HEK293 (cell line): ENCODE measurements at regions not wholly inside any gene's neighbourhood (a gene's known extent, or its start where the extent isn't known, plus 50 kb on each side); places are given as distances from the start of the nearest gene placed in this dataset.
A peak's percentile ranks its signal among the peaks of the same experiment; 100 is the strongest.

Experiments used
- CTCF ChIA-PET: fragments of 350-600 bp; formaldehyde crosslinking; extraction: SDS; loops from one replicate; lab custom pipeline; 2021; ENCODE audit warnings: antibody characterized with exemption; lab: Yijun Ruan, JAX
- POLR2A ChIA-PET: fragments of 300-600 bp; formaldehyde crosslinking; extraction: SDS; loops from one replicate; lab custom pipeline; 2020; ENCODE audit warnings: antibody characterized with exemption, inconsistent platforms; lab: Yijun Ruan, JAX
- H3K27ac ChIP-seq: fragments of 200-500 bp; sonication (Bioruptor generic); 2 replicates; pipeline ENCODE4 v1.5.1; 2014; ENCODE audit warnings: low read depth, low read length, control low read depth, inconsistent platforms; ENCODE audit errors: extremely low read depth
- H3K36me3 ChIP-seq, 2 experiments: fragments of 200-500 bp in 1 of 2; sonication (Bioruptor generic) in 1 of 2; 1 replicate in 1 of 2; 2 replicates in 1 of 2; pipeline ENCODE4 v1.5.1; 2014 to 2017; ENCODE audit warnings: inconsistent platforms in 2 of 2, low read length in 2 of 2; ENCODE audit not compliant: control insufficient read depth in 2 of 2, insufficient read depth in 1 of 2
- H3K4me1 ChIP-seq: fragments of 200-500 bp; sonication (Bioruptor generic); 2 replicates; pipeline ENCODE4 v1.5.1; 2014; ENCODE audit warnings: mild to moderate bottlenecking, low read length, inconsistent platforms; ENCODE audit not compliant: control insufficient read depth, insufficient read depth
- H3K4me3 ChIP-seq: 2 replicates; pipeline ENCODE4 v1.5.1; 2011; ENCODE audit warnings: low read depth, mild to moderate bottlenecking, control low read depth, low read length, moderate library complexity
- H3K9me3 ChIP-seq: fragments of 200-500 bp; sonication (Bioruptor generic); 2 replicates; pipeline ENCODE4 v1.5.1; 2014; ENCODE audit warnings: low read depth, low read length, inconsistent platforms; ENCODE audit not compliant: control insufficient read depth, insufficient read depth
- SCRT1 ChIP-seq: fragments of 450-650 bp; formaldehyde crosslinking; IDR thresholded peaks from 2 replicates; pipeline ENCODE4 v1.5.1; 2016; ENCODE audit warnings: missing biosample characterization, missing genetic modification characterization, borderline replicate concordance
- SETDB1 ChIP-seq: IDR thresholded peaks from one replicate; pipeline ENCODE4 v1.6.1; 2017; ENCODE audit warnings: mild to moderate bottlenecking, low read length, moderate library complexity, mixed read lengths; ENCODE audit not compliant: insufficient read length
- TRIM28 ChIP-seq: IDR thresholded peaks from 2 replicates; pipeline ENCODE4 v1.6.1; 2011; ENCODE audit warnings: low read length, control low read depth, borderline replicate concordance
- WT1 ChIP-seq: fragments of 450-650 bp; formaldehyde crosslinking; IDR thresholded peaks from 2 replicates; pipeline ENCODE4 v1.5.1; 2016; ENCODE audit warnings: missing biosample characterization, missing genetic modification characterization
- ZEB2 ChIP-seq: fragments of 450-650 bp; formaldehyde crosslinking; IDR thresholded peaks from 2 replicates; pipeline ENCODE4 v1.5.1; 2016; ENCODE audit warnings: missing biosample characterization, missing genetic modification characterization
- ZFP37 ChIP-seq: fragments of 450-650 bp; formaldehyde crosslinking; IDR thresholded peaks from 2 replicates; pipeline ENCODE4 v1.5.1; 2016; ENCODE audit warnings: missing biosample characterization, missing genetic modification characterization
- ZNF19 ChIP-seq: fragments of 450-650 bp; formaldehyde crosslinking; IDR thresholded peaks from 2 replicates; pipeline ENCODE4; 2016; ENCODE audit warnings: missing biosample characterization, missing genetic modification characterization, low read depth
- ZNF335 ChIP-seq: fragments of 450-650 bp; formaldehyde crosslinking; conservative IDR thresholded peaks from 2 replicates; pipeline ENCODE4 v1.5.1; 2016; ENCODE audit warnings: missing biosample characterization, missing genetic modification characterization
- ZNF423 ChIP-seq: fragments of 450-650 bp; formaldehyde crosslinking; IDR thresholded peaks from 2 replicates; pipeline ENCODE4 v1.5.1; 2016; ENCODE audit warnings: missing biosample characterization, missing genetic modification characterization
- ZNF433 ChIP-seq: fragments of 450-650 bp; formaldehyde crosslinking; IDR thresholded peaks from 2 replicates; pipeline ENCODE4 v1.5.1; 2016; ENCODE audit warnings: missing biosample characterization, missing genetic modification characterization, low read depth
- ZNF488 ChIP-seq: fragments of 450-650 bp; formaldehyde crosslinking; IDR thresholded peaks from 2 replicates; pipeline ENCODE4 v1.5.1; 2016; ENCODE audit warnings: missing biosample characterization, missing genetic modification characterization
- ZNF558 ChIP-seq: fragments of 450-650 bp; formaldehyde crosslinking; IDR thresholded peaks from 2 replicates; pipeline ENCODE4 v1.5.1; 2016; ENCODE audit warnings: missing biosample characterization, missing genetic modification characterization
- ZNF585B ChIP-seq: fragments of 450-650 bp; formaldehyde crosslinking; IDR thresholded peaks from 2 replicates; pipeline ENCODE4 v1.5.1; 2016; ENCODE audit warnings: missing biosample characterization, missing genetic modification characterization
- ZNF610 ChIP-seq: fragments of 450-650 bp; formaldehyde crosslinking; IDR thresholded peaks from 2 replicates; pipeline ENCODE4 v1.5.1; 2016; ENCODE audit warnings: missing biosample characterization, missing genetic modification characterization, borderline replicate concordance
- ZNF621 ChIP-seq: fragments of 450-650 bp; formaldehyde crosslinking; IDR thresholded peaks from 2 replicates; pipeline ENCODE4 v1.5.1; 2017; ENCODE audit warnings: missing biosample characterization, missing genetic modification characterization
- ZNF624 ChIP-seq: fragments of 450-650 bp; formaldehyde crosslinking; IDR thresholded peaks from 2 replicates; pipeline ENCODE4 v1.5.1; 2017; ENCODE audit warnings: missing biosample characterization, missing genetic modification characterization
- ZSCAN16 ChIP-seq: fragments of 450-650 bp; formaldehyde crosslinking; IDR thresholded peaks from 2 replicates; pipeline ENCODE4 v1.5.1; 2016; ENCODE audit warnings: missing biosample characterization, missing genetic modification characterization
- ZSCAN23 ChIP-seq: fragments of 450-650 bp; formaldehyde crosslinking; IDR thresholded peaks from 2 replicates; pipeline ENCODE4 v1.5.1; 2016; ENCODE audit warnings: missing biosample characterization, missing genetic modification characterization
- TF ChIP-seq, protein P1 (sequence below): fragments of 450-650 bp; formaldehyde crosslinking; IDR thresholded peaks from 2 replicates; pipeline ENCODE4 v1.5.1; 2016; ENCODE audit warnings: missing biosample characterization, missing genetic modification characterization, borderline replicate concordance
- TF ChIP-seq, protein P2 (sequence below): fragments of 450-650 bp; formaldehyde crosslinking; IDR thresholded peaks from 2 replicates; pipeline ENCODE4 v1.5.1; 2016; ENCODE audit warnings: missing biosample characterization, missing genetic modification characterization
- TF ChIP-seq, protein P3 (sequence below): fragments of 450-650 bp; formaldehyde crosslinking; conservative IDR thresholded peaks from 2 replicates; pipeline ENCODE4 v1.5.1; 2016; ENCODE audit warnings: low read depth, missing biosample characterization, missing genetic modification characterization

DNA sequence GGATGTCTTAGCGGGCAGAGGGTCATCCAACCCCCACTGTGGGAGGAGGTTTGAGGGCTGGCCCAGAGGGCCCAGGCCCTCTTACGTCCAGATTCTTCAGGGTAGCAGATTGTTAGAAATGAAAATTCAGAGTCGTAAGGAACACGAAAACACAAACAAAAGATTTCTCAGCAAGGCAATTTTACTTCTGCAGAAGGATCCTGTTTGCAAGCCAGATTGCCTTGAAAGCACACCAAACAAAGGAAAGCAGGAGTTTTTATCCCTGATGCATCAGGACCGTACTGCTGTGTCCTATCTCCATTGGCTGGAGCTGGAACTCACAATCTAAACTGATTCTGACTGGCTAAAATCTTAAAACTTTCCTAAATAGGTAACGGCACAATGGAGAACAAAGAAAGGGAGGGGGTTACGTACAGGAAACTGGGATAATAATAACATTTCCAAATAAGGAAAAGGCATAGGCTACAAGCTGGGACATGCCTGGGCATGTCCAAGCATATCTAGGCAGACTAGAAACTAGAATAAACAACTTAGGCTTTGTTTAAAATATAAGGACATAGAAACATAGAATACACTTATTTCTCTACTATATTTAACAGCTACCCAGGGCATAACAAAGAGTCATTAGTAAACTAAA is 97.3 kb upstream of the C2CD4B start:
- no peak overlapping the region for H3K27ac ChIP-seq
- POLR2A ChIA-PET, result no interaction called here
- H3K36me3 ChIP-seq, result no peaks in the 10 kb centered on the region
- H3K9me3 ChIP-seq, result no peaks in the 10 kb centered on the region
- no peaks in the 10 kb centered on the region for H3K4me1 ChIP-seq
- TF ChIP-seq ZNF19, result no peak
- TF ChIP-seq TRIM28, result peak; percentile 93; the same call in 1 of the 2 replicates
- TF ChIP-seq ZNF335 (tag by site-specific recombination), result no peak
- peak; percentile 100 for TF ChIP-seq SETDB1
- TF ChIP-seq, all 188 proteins: peak for 2
- H3K4me3 ChIP-seq, result no peak overlapping the region
- CTCF ChIA-PET, result no interaction called here

DNA sequence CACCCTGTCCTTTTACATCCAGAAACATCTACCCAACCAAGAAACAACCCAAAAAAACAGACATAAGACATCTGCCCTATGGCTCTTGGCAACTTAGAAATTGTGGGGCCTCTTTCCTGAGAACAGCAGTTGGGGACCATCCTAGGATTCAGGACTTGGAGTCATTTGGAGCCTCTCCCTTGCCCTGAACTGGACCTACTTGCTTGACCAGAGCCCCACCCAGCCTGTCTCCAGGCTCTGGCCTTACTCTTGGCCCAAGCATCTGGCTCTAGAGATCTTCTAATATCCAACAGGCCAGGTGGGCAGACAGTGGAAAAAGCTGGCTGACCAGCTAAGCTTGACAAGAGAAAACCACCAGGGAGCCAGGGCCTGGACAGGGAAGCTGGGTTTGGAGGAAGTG is 99.1 kb upstream of the C2CD4B start:
- no peaks in the 10 kb centered on the region for H3K4me1 ChIP-seq
- TF ChIP-seq ZNF423 (tag by site-specific recombination) (no peak), ZNF585B (no peak), ZNF558 (tag by site-specific recombination) (no peak), ZNF433 (tag by site-specific recombination) (no peak), ZSCAN23 (tag by site-specific recombination) (no peak), ZNF624 (tag by site-specific recombination) (no peak), ZEB2 (tag by site-specific recombination) (no peak), WT1 (tag by site-specific recombination) (no peak), ZNF488 (tag by site-specific recombination) (no peak), ZFP37 (tag by site-specific recombination) (no peak), ZSCAN16 (tag by site-specific recombination) (no peak), ZNF621 (tag by site-specific recombination) (no peak), ZNF610 (tag by site-specific recombination) (no peak), SCRT1 (no peak)
- TF ChIP-seq, protein P1, sequence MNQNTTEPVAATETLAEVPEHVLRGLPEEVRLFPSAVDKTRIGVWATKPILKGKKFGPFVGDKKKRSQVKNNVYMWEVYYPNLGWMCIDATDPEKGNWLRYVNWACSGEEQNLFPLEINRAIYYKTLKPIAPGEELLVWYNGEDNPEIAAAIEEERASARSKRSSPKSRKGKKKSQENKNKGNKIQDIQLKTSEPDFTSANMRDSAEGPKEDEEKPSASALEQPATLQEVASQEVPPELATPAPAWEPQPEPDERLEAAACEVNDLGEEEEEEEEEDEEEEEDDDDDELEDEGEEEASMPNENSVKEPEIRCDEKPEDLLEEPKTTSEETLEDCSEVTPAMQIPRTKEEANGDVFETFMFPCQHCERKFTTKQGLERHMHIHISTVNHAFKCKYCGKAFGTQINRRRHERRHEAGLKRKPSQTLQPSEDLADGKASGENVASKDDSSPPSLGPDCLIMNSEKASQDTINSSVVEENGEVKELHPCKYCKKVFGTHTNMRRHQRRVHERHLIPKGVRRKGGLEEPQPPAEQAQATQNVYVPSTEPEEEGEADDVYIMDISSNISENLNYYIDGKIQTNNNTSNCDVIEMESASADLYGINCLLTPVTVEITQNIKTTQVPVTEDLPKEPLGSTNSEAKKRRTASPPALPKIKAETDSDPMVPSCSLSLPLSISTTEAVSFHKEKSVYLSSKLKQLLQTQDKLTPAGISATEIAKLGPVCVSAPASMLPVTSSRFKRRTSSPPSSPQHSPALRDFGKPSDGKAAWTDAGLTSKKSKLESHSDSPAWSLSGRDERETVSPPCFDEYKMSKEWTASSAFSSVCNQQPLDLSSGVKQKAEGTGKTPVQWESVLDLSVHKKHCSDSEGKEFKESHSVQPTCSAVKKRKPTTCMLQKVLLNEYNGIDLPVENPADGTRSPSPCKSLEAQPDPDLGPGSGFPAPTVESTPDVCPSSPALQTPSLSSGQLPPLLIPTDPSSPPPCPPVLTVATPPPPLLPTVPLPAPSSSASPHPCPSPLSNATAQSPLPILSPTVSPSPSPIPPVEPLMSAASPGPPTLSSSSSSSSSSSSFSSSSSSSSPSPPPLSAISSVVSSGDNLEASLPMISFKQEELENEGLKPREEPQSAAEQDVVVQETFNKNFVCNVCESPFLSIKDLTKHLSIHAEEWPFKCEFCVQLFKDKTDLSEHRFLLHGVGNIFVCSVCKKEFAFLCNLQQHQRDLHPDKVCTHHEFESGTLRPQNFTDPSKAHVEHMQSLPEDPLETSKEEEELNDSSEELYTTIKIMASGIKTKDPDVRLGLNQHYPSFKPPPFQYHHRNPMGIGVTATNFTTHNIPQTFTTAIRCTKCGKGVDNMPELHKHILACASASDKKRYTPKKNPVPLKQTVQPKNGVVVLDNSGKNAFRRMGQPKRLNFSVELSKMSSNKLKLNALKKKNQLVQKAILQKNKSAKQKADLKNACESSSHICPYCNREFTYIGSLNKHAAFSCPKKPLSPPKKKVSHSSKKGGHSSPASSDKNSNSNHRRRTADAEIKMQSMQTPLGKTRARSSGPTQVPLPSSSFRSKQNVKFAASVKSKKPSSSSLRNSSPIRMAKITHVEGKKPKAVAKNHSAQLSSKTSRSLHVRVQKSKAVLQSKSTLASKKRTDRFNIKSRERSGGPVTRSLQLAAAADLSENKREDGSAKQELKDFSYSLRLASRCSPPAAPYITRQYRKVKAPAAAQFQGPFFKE, result no peak
- TF ChIP-seq, protein P2, sequence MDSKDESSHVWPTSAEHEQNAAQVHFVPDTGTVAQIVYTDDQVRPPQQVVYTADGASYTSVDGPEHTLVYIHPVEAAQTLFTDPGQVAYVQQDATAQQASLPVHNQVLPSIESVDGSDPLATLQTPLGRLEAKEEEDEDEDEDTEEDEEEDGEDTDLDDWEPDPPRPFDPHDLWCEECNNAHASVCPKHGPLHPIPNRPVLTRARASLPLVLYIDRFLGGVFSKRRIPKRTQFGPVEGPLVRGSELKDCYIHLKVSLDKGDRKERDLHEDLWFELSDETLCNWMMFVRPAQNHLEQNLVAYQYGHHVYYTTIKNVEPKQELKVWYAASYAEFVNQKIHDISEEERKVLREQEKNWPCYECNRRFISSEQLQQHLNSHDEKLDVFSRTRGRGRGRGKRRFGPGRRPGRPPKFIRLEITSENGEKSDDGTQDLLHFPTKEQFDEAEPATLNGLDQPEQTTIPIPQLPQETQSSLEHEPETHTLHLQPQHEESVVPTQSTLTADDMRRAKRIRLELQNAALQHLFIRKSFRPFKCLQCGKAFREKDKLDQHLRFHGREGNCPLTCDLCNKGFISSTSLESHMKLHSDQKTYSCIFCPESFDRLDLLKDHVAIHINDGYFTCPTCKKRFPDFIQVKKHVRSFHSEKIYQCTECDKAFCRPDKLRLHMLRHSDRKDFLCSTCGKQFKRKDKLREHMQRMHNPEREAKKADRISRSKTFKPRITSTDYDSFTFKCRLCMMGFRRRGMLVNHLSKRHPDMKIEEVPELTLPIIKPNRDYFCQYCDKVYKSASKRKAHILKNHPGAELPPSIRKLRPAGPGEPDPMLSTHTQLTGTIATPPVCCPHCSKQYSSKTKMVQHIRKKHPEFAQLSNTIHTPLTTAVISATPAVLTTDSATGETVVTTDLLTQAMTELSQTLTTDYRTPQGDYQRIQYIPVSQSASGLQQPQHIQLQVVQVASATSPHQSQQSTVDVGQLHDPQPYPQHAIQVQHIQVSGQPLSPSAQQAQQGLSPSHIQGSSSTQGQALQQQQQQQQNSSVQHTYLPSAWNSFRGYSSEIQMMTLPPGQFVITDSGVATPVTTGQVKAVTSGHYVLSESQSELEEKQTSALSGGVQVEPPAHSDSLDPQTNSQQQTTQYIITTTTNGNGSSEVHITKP (tag by site-specific recombination), result no peak
- TF ChIP-seq, protein P3, sequence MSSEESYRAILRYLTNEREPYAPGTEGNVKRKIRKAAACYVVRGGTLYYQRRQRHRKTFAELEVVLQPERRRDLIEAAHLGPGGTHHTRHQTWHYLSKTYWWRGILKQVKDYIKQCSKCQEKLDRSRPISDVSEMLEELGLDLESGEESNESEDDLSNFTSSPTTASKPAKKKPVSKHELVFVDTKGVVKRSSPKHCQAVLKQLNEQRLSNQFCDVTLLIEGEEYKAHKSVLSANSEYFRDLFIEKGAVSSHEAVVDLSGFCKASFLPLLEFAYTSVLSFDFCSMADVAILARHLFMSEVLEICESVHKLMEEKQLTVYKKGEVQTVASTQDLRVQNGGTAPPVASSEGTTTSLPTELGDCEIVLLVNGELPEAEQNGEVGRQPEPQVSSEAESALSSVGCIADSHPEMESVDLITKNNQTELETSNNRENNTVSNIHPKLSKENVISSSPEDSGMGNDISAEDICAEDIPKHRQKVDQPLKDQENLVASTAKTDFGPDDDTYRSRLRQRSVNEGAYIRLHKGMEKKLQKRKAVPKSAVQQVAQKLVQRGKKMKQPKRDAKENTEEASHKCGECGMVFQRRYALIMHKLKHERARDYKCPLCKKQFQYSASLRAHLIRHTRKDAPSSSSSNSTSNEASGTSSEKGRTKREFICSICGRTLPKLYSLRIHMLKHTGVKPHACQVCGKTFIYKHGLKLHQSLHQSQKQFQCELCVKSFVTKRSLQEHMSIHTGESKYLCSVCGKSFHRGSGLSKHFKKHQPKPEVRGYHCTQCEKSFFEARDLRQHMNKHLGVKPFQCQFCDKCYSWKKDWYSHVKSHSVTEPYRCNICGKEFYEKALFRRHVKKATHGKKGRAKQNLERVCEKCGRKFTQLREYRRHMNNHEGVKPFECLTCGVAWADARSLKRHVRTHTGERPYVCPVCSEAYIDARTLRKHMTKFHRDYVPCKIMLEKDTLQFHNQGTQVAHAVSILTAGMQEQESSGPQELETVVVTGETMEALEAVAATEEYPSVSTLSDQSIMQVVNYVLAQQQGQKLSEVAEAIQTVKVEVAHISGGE, result no peak
- TF ChIP-seq, all 188 proteins: peak for 0
- Histone ChIP-seq H3K4me3 (no peak overlapping the region), H3K9me3 (no peaks in the 10 kb centered on the region), H3K36me3 (no peaks in the 10 kb centered on the region), H3K27ac (no peak overlapping the region)
- CTCF ChIA-PET, result interaction anchor here (1.3 kb wide), 1 partner anchor 10 kb away, joined by 3 read pairs; no protein-coding TSS in a partner anchor
- POLR2A ChIA-PET, result no interaction called here
